SK-N-SH treated with all-trans-retinoic acid at 6 μM for 48 hours (cell line): ENCODE measurements at regions not wholly inside any gene's neighbourhood (a gene's known extent, or its start where the extent isn't known, plus 50 kb on each side); places are given as distances from the start of the nearest gene placed in this dataset.

Source experiments
- BACH2 ChIP-seq: fragments of 250-450 bp; sonication (Bioruptor Pico); IDR thresholded peaks from 2 replicates; pipeline ENCODE4 v1.9.0; 2021; ENCODE audit warnings: mild to moderate bottlenecking, borderline replicate concordance
- CSDC2 ChIP-seq: fragments of 250-450 bp; sonication (Bioruptor Pico); IDR thresholded peaks from 2 replicates; pipeline ENCODE4 v1.5.0; 2020; ENCODE audit warnings: mild to moderate bottlenecking, moderate library complexity
- ESRRG ChIP-seq: fragments of 250-450 bp; sonication (Bioruptor Pico); IDR thresholded peaks from 2 replicates; pipeline ENCODE4 v1.6.1; 2021; ENCODE audit warnings: mild to moderate bottlenecking
- ISL1 ChIP-seq: fragments of 250-450 bp; sonication (Bioruptor Pico); IDR thresholded peaks from 2 replicates; pipeline ENCODE4 v2.1.2; 2022; ENCODE audit warnings: mild to moderate bottlenecking, moderate library complexity
- SNAI2 ChIP-seq: fragments of 250-450 bp; sonication (Bioruptor Pico); IDR thresholded peaks from 2 replicates; pipeline ENCODE4 v1.5.0; 2020; ENCODE audit warnings: mild to moderate bottlenecking, moderate library complexity
- TCF4 ChIP-seq: fragments of 250-450 bp; sonication (Bioruptor Pico); IDR thresholded peaks from 2 replicates; pipeline ENCODE4 v1.8.0; 2021; ENCODE audit warnings: mild to moderate bottlenecking, moderate library complexity, borderline replicate concordance
- TOX ChIP-seq: fragments of 250-450 bp; sonication (Bioruptor Pico); IDR thresholded peaks from 2 replicates; pipeline ENCODE4 v1.8.0; 2021; ENCODE audit warnings: mild to moderate bottlenecking, moderate library complexity, borderline replicate concordance
- ZC3H10 ChIP-seq: fragments of 250-450 bp; sonication (Bioruptor Pico); IDR thresholded peaks from 2 replicates; pipeline ENCODE4 v1.5.1; 2021; ENCODE audit warnings: mild to moderate bottlenecking, moderate library complexity
- ZNF70 ChIP-seq: fragments of 450-650 bp; formaldehyde crosslinking; IDR thresholded peaks from 2 replicates; pipeline ENCODE4 v1.5.0; 2020; ENCODE audit warnings: mild to moderate bottlenecking, moderate library complexity
- TF ChIP-seq, protein P1 (sequence below): fragments of 250-450 bp; sonication (Bioruptor Pico); IDR thresholded peaks from 2 replicates; pipeline ENCODE4 v1.8.0; 2020; ENCODE audit warnings: mild to moderate bottlenecking, moderate library complexity, borderline replicate concordance

DNA sequence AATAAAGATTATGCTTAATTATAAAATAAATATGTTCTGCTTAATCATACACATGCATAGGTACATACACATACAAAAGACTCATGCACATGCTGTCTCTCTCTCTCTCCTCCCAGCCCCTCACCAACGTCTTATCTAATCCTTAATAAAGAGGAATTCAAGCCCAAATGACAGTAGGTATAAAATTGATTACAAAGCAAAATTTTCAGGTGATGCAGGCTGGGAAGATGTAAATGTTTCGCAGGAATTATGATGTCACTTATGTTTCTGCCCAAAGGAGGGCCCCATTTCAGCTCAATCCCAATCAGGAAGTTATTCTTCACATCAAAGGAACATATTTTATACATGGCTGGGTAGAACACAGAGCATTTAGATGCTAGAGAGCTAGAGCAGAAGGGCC is 284.6 kb upstream of the ID4 start:
- no peak for TF ChIP-seq ESRRG (CRISPR knock-in tag)
- TF ChIP-seq CSDC2, result no peak
- no peak for TF ChIP-seq TCF4 (CRISPR knock-in tag)
- no peak for TF ChIP-seq ISL1 (CRISPR knock-in tag)
- no peak for TF ChIP-seq SNAI2 (CRISPR knock-in tag)
- TF ChIP-seq, protein P1, sequence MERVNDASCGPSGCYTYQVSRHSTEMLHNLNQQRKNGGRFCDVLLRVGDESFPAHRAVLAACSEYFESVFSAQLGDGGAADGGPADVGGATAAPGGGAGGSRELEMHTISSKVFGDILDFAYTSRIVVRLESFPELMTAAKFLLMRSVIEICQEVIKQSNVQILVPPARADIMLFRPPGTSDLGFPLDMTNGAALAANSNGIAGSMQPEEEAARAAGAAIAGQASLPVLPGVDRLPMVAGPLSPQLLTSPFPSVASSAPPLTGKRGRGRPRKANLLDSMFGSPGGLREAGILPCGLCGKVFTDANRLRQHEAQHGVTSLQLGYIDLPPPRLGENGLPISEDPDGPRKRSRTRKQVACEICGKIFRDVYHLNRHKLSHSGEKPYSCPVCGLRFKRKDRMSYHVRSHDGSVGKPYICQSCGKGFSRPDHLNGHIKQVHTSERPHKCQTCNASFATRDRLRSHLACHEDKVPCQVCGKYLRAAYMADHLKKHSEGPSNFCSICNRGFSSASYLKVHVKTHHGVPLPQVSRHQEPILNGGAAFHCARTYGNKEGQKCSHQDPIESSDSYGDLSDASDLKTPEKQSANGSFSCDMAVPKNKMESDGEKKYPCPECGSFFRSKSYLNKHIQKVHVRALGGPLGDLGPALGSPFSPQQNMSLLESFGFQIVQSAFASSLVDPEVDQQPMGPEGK (CRISPR knock-in tag), result no peak
- TF ChIP-seq ZC3H10, result no peak
- no peak for TF ChIP-seq BACH2 (CRISPR knock-in tag)
- TF ChIP-seq ZNF70 (CRISPR knock-in tag), result no peak
- TF ChIP-seq TOX (CRISPR knock-in tag), result no peak
